Naive thymus-derived CD4-positive, alpha-beta T cell (primary cell): ENCODE measurements at regions not wholly inside any gene's neighbourhood (a gene's known extent, or its start where the extent isn't known, plus 50 kb on each side); places are given as distances from the start of the nearest gene placed in this dataset.

ENCODE experiments used
- ATAC-seq: fragments of 150-1000 bp; cut with Tn5 transposase; 2 replicates; pipeline ENCODE4 v1.10.0; 2021; ENCODE audit warnings: mild to moderate bottlenecking, moderate library complexity
- CTCF ChIA-PET: fragments of 350-600 bp; sonication (Branson Sonifier 250); formaldehyde crosslinking; loops from one replicate; lab custom pipeline; 2021; ENCODE audit warnings: antibody characterized with exemption; lab: Charles Lee
- POLR2A ChIA-PET: fragments of 350-600 bp; sonication (Branson Sonifier 250); formaldehyde crosslinking; loops from one replicate; lab custom pipeline; 2021; ENCODE audit warnings: antibody characterized with exemption, inconsistent platforms; lab: Charles Lee
- DNase-seq, 9 donors: peaks; one replicate each; pipeline versions ENCODE4 v3.0.0 to v3.0.0-alpha.2; 2020 to 2022; ENCODE audit warnings: mixed read lengths in 1 of 9
- H3K27ac ChIP-seq: one replicate; pipeline ENCODE4 v1.7.0; 2013; ENCODE audit warnings: mild to moderate bottlenecking, low read depth, low read length, moderate library complexity
- H3K27me3 ChIP-seq, 2 donors: one replicate each; pipeline ENCODE4 v1.7.0; 2013; ENCODE audit warnings: low read length in 2 of 2, mild to moderate bottlenecking in 2 of 2, moderate library complexity in 2 of 2; ENCODE audit not compliant: control insufficient read depth in 2 of 2, insufficient read depth in 2 of 2
- H3K36me3 ChIP-seq, 3 experiments: 1 replicate in 2 of 3; 2 replicates in 1 of 3; pipeline ENCODE4 v1.7.0; 2013; ENCODE audit warnings: low read length in 3 of 3, mild to moderate bottlenecking in 3 of 3, moderate library complexity in 1 of 3; ENCODE audit not compliant: insufficient read depth in 3 of 3, control insufficient read depth in 2 of 3
- H3K4me1 ChIP-seq, 2 donors: one replicate each; pipeline ENCODE4 v1.7.0; 2013; ENCODE audit warnings: low read length in 2 of 2, mild to moderate bottlenecking in 2 of 2, moderate library complexity in 1 of 2; ENCODE audit not compliant: control insufficient read depth in 2 of 2, insufficient read depth in 2 of 2
- H3K4me3 ChIP-seq: 2 replicates; pipeline ENCODE4 v1.7.0; 2013; ENCODE audit warnings: mild to moderate bottlenecking, low read length
- H3K9me3 ChIP-seq, 3 experiments: 1 replicate in 2 of 3; 2 replicates in 1 of 3; pipeline ENCODE4 v1.7.0; 2013; ENCODE audit warnings: low read length in 3 of 3; ENCODE audit not compliant: control insufficient read depth in 2 of 3
- H3K27ac Mint-ChIP-seq, 9 donors: one replicate each; pipeline ENCODE4 v1.8.0; 2020 to 2022; ENCODE audit warnings: mixed read lengths in 9 of 9, mild to moderate bottlenecking in 8 of 9, moderate library complexity in 5 of 9, inconsistent platforms in 2 of 9
- H3K27me3 Mint-ChIP-seq, 5 donors: one replicate each; pipeline ENCODE4 v1.8.0; 2021 to 2022; ENCODE audit warnings: mixed read lengths in 5 of 5, mild to moderate bottlenecking in 1 of 5
- H3K36me3 Mint-ChIP-seq, 5 donors: one replicate each; pipeline ENCODE4 v1.8.0; 2020 to 2022; ENCODE audit warnings: mixed read lengths in 5 of 5, mild to moderate bottlenecking in 3 of 5, inconsistent platforms in 1 of 5
- H3K4me1 Mint-ChIP-seq, 7 donors: one replicate each; pipeline ENCODE4 v1.8.0; 2020 to 2022; ENCODE audit warnings: mixed read lengths in 7 of 7, mild to moderate bottlenecking in 3 of 7, inconsistent platforms in 1 of 7
- H3K4me3 Mint-ChIP-seq, 10 donors: one replicate each; pipeline ENCODE4 v1.8.0; 2020 to 2022; ENCODE audit warnings: mild to moderate bottlenecking in 10 of 10, mixed read lengths in 10 of 10, moderate library complexity in 6 of 10, inconsistent platforms in 2 of 10
- H3K9me3 Mint-ChIP-seq, 11 donors: one replicate each; pipeline ENCODE4 v1.8.0; 2020 to 2022; ENCODE audit warnings: mixed read lengths in 11 of 11, mild to moderate bottlenecking in 4 of 11, inconsistent platforms in 1 of 11, moderate library complexity in 1 of 11
- intact Hi-C, 2 donors: fragments of 100-400 bp; cut with micrococcal nuclease; formaldehyde crosslinking; loops; one replicate each; pipeline ENCODE4 v1.15.1; 2023

DNA sequence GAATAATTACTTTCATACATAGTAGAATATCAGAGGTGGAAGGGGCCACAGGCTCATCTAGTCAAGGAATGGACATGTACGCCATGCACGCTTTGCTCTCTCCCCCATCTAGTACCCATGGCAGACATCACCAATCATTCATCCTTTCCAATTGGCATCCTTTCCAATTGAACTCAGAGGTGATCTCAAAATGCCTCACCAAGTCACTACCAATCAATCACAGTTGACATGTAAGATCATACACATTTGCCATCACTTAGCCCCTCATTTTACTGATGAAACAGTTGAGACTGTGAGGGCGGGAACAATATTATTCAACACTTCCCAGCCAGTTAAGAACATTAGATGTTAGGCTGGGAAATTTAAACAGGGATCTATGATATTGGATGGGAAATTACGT, 308.4 kb downstream of the FGFR2 start:
- no peaks in the 10 kb centered on the region for H3K36me3 ChIP-seq
- H3K9me3 ChIP-seq = no peaks in the 10 kb centered on the region
- intact Hi-C loops = no loop called here
- no peaks in the 10 kb centered on the region for H3K36me3 Mint-ChIP-seq
- H3K27me3 ChIP-seq = no peaks in the 10 kb centered on the region
- no peak overlapping the region for H3K27ac Mint-ChIP-seq
- H3K4me1 Mint-ChIP-seq = no peaks in the 10 kb centered on the region
- ChIA-PET CTCF (no interaction called here), POLR2A (no interaction called here)
- no peaks in the 10 kb centered on the region for H3K4me1 ChIP-seq
- H3K27ac ChIP-seq = no peak overlapping the region
- ATAC-seq (no peak), DNase-seq (no peak)
- H3K27me3 Mint-ChIP-seq = peaks cover 0 to 15% (median 4%) of the 10 kb centered on the region in 5 donors
- no peak overlapping the region for H3K4me3 Mint-ChIP-seq
- peaks cover 0 to 10% (median 0%) of the 10 kb centered on the region in 11 donors for H3K9me3 Mint-ChIP-seq
- no peak overlapping the region for H3K4me3 ChIP-seq

DNA sequence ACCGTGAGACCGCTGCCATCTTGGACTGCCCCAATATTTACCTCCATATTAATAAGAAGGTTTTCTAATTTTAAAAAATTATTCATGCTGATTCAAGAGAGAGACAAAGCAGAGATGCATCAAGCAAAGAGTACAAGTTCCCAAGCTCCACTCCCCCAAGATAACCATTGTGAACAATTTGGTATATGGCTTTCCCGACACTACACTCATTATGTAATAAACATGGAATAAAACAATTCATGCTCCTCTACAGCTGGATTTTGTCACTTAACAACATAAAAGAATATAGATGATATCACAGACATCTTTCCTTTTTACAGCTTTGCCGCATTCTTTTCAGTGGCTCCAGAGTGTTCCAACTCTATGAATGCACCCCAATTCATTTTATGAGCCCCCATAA, 307.6 kb downstream of the FGFR2 start:
- Histone ChIP-seq H3K9me3 (no peaks in the 10 kb centered on the region), H3K36me3 (no peaks in the 10 kb centered on the region), H3K4me3 (no peak overlapping the region), H3K4me1 (no peaks in the 10 kb centered on the region), H3K27ac (no peak overlapping the region), H3K27me3 (no peaks in the 10 kb centered on the region)
- ChIA-PET CTCF (no interaction called here), POLR2A (no interaction called here)
- H3K9me3 Mint-ChIP-seq = peaks cover 0 to 10% (median 0%) of the 10 kb centered on the region in 11 donors
- DNase-seq (no peak), ATAC-seq (no peak)
- intact Hi-C loops = no loop called here
- H3K36me3 Mint-ChIP-seq = no peaks in the 10 kb centered on the region
- H3K4me3 Mint-ChIP-seq = no peak overlapping the region
- no peaks in the 10 kb centered on the region for H3K4me1 Mint-ChIP-seq
- peaks cover 0 to 15% (median 4%) of the 10 kb centered on the region in 5 donors for H3K27me3 Mint-ChIP-seq
- H3K27ac Mint-ChIP-seq = no peak overlapping the region

DNA sequence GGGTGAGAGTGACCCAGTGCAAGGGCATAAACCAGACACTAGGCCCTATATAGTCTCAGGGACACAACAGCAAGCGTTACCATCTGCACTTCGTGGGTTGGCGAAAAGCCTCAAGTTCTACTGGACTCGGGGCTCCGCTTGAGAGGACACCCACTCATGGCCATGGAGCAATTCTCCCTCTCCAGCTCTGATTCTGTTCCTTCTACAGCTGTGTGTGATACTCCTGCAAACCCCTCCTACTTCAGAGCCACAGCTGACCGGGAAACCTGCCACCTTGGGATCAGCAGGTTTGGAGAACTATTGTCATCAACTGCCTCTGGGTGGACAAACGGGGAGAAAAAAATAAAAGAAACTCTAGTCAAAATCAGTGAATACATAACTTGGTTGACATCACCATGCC, 306.9 kb downstream of the FGFR2 start:
- peaks cover 0 to 10% (median 0%) of the 10 kb centered on the region in 11 donors for H3K9me3 Mint-ChIP-seq
- H3K36me3 Mint-ChIP-seq = no peaks in the 10 kb centered on the region
- ATAC-seq = no peak
- H3K27me3 Mint-ChIP-seq = peaks cover 0 to 15% (median 4%) of the 10 kb centered on the region in 5 donors
- Histone ChIP-seq H3K27me3 (no peaks in the 10 kb centered on the region), H3K36me3 (no peaks in the 10 kb centered on the region), H3K27ac (no peak overlapping the region), H3K9me3 (no peaks in the 10 kb centered on the region), H3K4me3 (no peak overlapping the region), H3K4me1 (no peaks in the 10 kb centered on the region)
- H3K4me1 Mint-ChIP-seq = no peaks in the 10 kb centered on the region
- DNase-seq = no peak
- H3K4me3 Mint-ChIP-seq = no peak overlapping the region
- CTCF ChIA-PET = no interaction called here
- no peak overlapping the region for H3K27ac Mint-ChIP-seq
- POLR2A ChIA-PET = no interaction called here
- intact Hi-C loops = no loop called here

DNA sequence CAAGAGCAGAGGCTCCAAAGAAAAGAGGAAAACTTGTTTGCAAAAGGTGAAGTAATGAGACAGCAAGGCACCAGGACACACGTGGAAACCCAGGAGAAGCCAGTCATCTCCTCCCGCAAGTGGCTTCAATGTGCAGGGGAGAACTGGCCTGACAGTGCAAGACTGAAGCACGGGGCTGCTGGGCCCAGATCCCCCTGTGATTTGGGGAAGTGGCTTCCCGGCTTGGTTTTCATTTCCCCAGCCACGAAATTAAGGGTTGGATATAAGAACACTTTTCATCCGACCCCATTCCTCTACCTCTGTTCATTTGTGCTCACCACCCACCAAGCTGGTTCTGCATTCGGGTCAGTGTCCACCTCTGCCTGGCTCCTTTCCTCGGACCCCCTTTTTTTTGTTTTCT, 306.4 kb downstream of the FGFR2 start:
- Histone ChIP-seq H3K27ac (no peak overlapping the region), H3K9me3 (no peaks in the 10 kb centered on the region), H3K36me3 (no peaks in the 10 kb centered on the region), H3K4me1 (no peaks in the 10 kb centered on the region), H3K4me3 (no peak overlapping the region), H3K27me3 (no peaks in the 10 kb centered on the region)
- H3K9me3 Mint-ChIP-seq = peaks cover 0 to 10% (median 0%) of the 10 kb centered on the region in 11 donors
- H3K4me3 Mint-ChIP-seq = no peak overlapping the region
- intact Hi-C loops = no loop called here
- H3K36me3 Mint-ChIP-seq = no peaks in the 10 kb centered on the region
- no peak for DNase-seq
- H3K4me1 Mint-ChIP-seq = no peaks in the 10 kb centered on the region
- ATAC-seq = no peak
- no peak overlapping the region for H3K27ac Mint-ChIP-seq
- ChIA-PET CTCF (no interaction called here), POLR2A (no interaction called here)
- H3K27me3 Mint-ChIP-seq = peaks cover 0 to 15% (median 4%) of the 10 kb centered on the region in 5 donors

DNA sequence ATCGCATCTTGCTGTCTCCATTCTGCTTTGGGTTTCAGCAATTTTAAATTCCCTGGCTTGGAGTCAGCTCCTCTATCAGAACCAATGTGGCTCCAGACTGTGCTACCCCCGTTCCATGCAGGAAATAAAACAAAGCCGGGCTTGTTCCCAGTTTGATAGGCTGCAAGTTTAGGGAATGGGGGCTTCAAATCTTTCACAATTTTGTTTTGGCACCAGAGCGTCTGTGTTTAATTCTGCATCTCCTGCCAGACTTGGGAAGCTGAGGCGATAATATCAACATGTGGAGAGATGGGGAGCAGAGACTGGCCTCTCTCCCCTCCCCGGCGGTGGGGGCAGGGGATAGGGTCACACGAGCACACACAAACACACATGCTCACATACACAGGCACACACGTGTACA, 305.9 kb downstream of the FGFR2 start:
- CTCF ChIA-PET = no interaction called here
- intact Hi-C loops = no loop called here
- H3K4me3 Mint-ChIP-seq = no peak overlapping the region
- H3K4me3 ChIP-seq = no peak overlapping the region
- no peaks in the 10 kb centered on the region for H3K36me3 ChIP-seq
- H3K9me3 Mint-ChIP-seq = peaks cover 0 to 10% (median 0%) of the 10 kb centered on the region in 11 donors
- H3K27ac ChIP-seq = no peak overlapping the region
- ATAC-seq = no peak
- no peaks in the 10 kb centered on the region for H3K27me3 ChIP-seq
- no peaks in the 10 kb centered on the region for H3K36me3 Mint-ChIP-seq
- POLR2A ChIA-PET = no interaction called here
- H3K9me3 ChIP-seq = peaks cover 0 to under 1% (median 0%) of the 10 kb centered on the region in 3 experiments
- H3K4me1 Mint-ChIP-seq = no peaks in the 10 kb centered on the region
- peaks cover 0 to 15% (median 4%) of the 10 kb centered on the region in 5 donors for H3K27me3 Mint-ChIP-seq
- no peaks in the 10 kb centered on the region for H3K4me1 ChIP-seq
- no peak for DNase-seq
- no peak overlapping the region for H3K27ac Mint-ChIP-seq

DNA sequence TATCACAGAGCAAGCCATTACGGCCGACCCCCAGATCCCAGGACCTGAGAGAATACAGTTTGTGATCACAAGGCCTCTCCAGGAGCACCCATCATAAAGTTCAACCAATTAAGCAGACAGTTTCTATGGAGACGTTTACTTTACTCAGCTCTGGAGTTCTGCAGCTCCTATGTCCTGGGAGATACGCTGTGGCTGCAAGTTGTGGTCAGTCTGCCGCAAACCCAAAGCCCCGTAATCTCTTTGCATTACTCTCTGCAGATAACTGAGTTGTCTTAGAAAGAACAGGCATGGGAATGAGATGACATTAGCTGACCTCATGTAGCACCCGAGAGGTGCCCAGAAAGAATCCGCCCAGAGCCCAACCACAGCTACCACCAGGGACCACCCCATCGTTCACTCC, 305.1 kb downstream of the FGFR2 start:
- H3K36me3 Mint-ChIP-seq = no peaks in the 10 kb centered on the region
- H3K4me3 Mint-ChIP-seq = no peak overlapping the region
- Histone ChIP-seq H3K27me3 (no peaks in the 10 kb centered on the region), H3K36me3 (no peaks in the 10 kb centered on the region), H3K27ac (no peak overlapping the region), H3K9me3 (peaks cover 0 to 4% (median 0%) of the 10 kb centered on the region in 3 experiments), H3K4me3 (no peak overlapping the region), H3K4me1 (no peaks in the 10 kb centered on the region)
- ChIA-PET CTCF (no interaction called here), POLR2A (no interaction called here)
- no peaks in the 10 kb centered on the region for H3K4me1 Mint-ChIP-seq
- intact Hi-C loops = no loop called here
- H3K27me3 Mint-ChIP-seq = peaks cover 0 to 15% (median 4%) of the 10 kb centered on the region in 5 donors
- DNase-seq (no peak), ATAC-seq (no peak)
- H3K9me3 Mint-ChIP-seq = peaks cover 0 to 15% (median 0%) of the 10 kb centered on the region in 11 donors
- H3K27ac Mint-ChIP-seq = no peak overlapping the region

DNA sequence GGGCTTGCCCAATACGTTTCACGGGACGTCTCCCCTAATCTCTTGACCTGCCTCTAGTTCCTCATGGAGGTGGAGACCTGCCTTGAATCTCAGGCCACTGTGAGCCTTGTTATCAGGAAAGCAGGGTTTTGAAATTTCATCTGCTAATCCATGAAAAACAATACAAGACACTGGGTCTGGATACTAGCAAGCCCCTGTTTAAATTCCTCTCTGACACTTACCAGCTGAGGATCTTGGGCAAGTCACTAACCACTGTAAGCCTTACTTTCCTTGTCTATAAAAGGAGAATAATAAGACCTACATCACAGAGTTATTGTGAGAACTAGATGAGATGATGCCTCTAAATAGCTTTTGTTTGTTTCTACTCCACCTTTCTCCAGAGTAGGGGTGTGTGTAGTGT, 303.6 kb downstream of the FGFR2 start:
- H3K4me1 ChIP-seq = no peaks in the 10 kb centered on the region
- POLR2A ChIA-PET = no interaction called here
- no peak overlapping the region for H3K4me3 Mint-ChIP-seq
- H3K9me3 Mint-ChIP-seq = peaks cover 0 to 15% (median 0%) of the 10 kb centered on the region in 11 donors
- H3K36me3 Mint-ChIP-seq = no peaks in the 10 kb centered on the region
- intact Hi-C loops = no loop called here
- H3K27ac ChIP-seq = no peak overlapping the region
- H3K9me3 ChIP-seq = peaks cover 0 to 4% (median 0%) of the 10 kb centered on the region in 3 experiments
- DNase-seq = no peak
- no peak for ATAC-seq
- H3K27me3 Mint-ChIP-seq = peaks cover 0 to 15% (median 8%) of the 10 kb centered on the region in 5 donors
- no peaks in the 10 kb centered on the region for H3K36me3 ChIP-seq
- no peaks in the 10 kb centered on the region for H3K27me3 ChIP-seq
- H3K4me3 ChIP-seq = no peak overlapping the region
- H3K27ac Mint-ChIP-seq = no peak overlapping the region
- CTCF ChIA-PET = no interaction called here
- H3K4me1 Mint-ChIP-seq = no peaks in the 10 kb centered on the region
